K562 (cell line): ENCODE measurements at regions not wholly inside any gene's neighbourhood (a gene's known extent, or its start where the extent isn't known, plus 50 kb on each side); places are given as distances from the start of the nearest gene placed in this dataset.

Source experiments
- EP400 ChIP-seq: fragments of 450-650 bp; IDR thresholded peaks from 2 replicates; pipeline ENCODE4 v1.6.1; 2017; ENCODE audit warnings: antibody characterized with exemption, mild to moderate bottlenecking, moderate library complexity
- HMG20A ChIP-seq: fragments of 450-650 bp; formaldehyde crosslinking; conservative IDR thresholded peaks from 2 replicates; pipeline ENCODE4 v1.4.0; 2020; ENCODE audit warnings: mild to moderate bottlenecking, mixed read lengths
- JUN ChIP-seq, 2 experiments: sonication (generic) in 1 of 2; formaldehyde crosslinking in 1 of 2; IDR thresholded peaks; 2 replicates each; pipeline versions ENCODE4 v1.6.1 to v1.8.0; 2012 to 2022; ENCODE audit warnings: borderline replicate concordance in 2 of 2, mild to moderate bottlenecking in 2 of 2, improper control_type of control experiment in 1 of 2, low read depth in 1 of 2, low read length in 1 of 2, missing genetic modification reagents in 1 of 2
- KHSRP ChIP-seq: fragments of 450-650 bp; IDR thresholded peaks from 2 replicates; pipeline ENCODE4 v1.6.1; 2017
- MECOM ChIP-seq: fragments of 250-450 bp; sonication (Bioruptor Pico); IDR thresholded peaks from 2 replicates; pipeline ENCODE4 v1.8.0; 2022; ENCODE audit warnings: inconsistent platforms
- PCBP2 ChIP-seq: fragments of 200-400 bp; formaldehyde crosslinking; IDR thresholded peaks from 2 replicates; pipeline ENCODE4 v1.6.1; 2018; ENCODE audit warnings: low read length, low read depth, mild to moderate bottlenecking, moderate library complexity; ENCODE audit not compliant: poor library complexity, severe bottlenecking
- SP1 ChIP-seq: sonication (generic); formaldehyde crosslinking; IDR thresholded peaks from 2 replicates; pipeline ENCODE4 v1.8.1; 2022; ENCODE audit warnings: mild to moderate bottlenecking, missing genetic modification reagents
- TEAD4 ChIP-seq, 2 experiments: sonication (generic) in 1 of 2; formaldehyde crosslinking in 1 of 2; IDR thresholded peaks; 2 replicates each; pipeline versions ENCODE4 v1.6.1 to v1.8.0; 2012 to 2022; ENCODE audit warnings: borderline replicate concordance in 1 of 2, inconsistent platforms in 1 of 2, low read length in 1 of 2, mild to moderate bottlenecking in 1 of 2, missing genetic modification reagents in 1 of 2
- ZC3H4 ChIP-seq: sonication (generic); formaldehyde crosslinking; IDR thresholded peaks from 2 replicates; pipeline ENCODE4 v1.9.0; 2021; ENCODE audit warnings: missing genetic modification reagents, borderline replicate concordance
- ZNF121 ChIP-seq: sonication (generic); formaldehyde crosslinking; conservative IDR thresholded peaks from 2 replicates; pipeline ENCODE4 v1.8.0; 2022; ENCODE audit warnings: missing genetic modification reagents
- TF ChIP-seq, protein P1 (sequence below), 3 experiments: IDR thresholded peaks in 2 of 3; conservative IDR thresholded peaks in 1 of 3; 2 replicates each; pipeline ENCODE4 v1.5.1; 2011 to 2012; ENCODE audit warnings: low read length in 3 of 3, mild to moderate bottlenecking in 3 of 3, control low read depth in 2 of 3, improper control_type of control experiment in 1 of 3, inconsistent platforms in 1 of 3, low read depth in 1 of 3, mixed read lengths in 1 of 3, moderate library complexity in 1 of 3; ENCODE audit not compliant: insufficient read depth in 2 of 3
- TF ChIP-seq, protein P2 (sequence below): fragments of 450-650 bp; formaldehyde crosslinking; IDR thresholded peaks from 2 replicates; pipeline ENCODE4 v1.4.0; 2020; ENCODE audit warnings: mild to moderate bottlenecking, moderate library complexity

DNA sequence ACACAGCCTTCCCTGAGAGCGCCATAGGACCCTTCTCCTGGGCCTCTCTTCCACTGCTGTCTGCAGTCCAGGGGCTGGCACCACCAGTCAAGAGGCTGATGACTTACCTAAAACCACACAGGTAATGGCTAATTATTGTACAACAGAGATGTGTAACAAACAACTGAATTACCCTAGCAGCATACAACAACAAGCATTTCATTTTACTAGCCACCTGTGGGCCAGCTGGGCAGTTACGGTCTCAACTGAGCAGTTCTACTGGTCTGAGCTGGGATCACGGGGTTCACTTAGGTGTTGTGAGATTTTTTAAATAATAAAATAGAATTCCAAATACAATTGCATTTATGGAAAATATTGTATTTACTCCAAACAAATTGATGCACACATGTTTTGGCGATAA is 431.9 kb downstream of the TNS3 start:
- TF ChIP-seq, protein P1, sequence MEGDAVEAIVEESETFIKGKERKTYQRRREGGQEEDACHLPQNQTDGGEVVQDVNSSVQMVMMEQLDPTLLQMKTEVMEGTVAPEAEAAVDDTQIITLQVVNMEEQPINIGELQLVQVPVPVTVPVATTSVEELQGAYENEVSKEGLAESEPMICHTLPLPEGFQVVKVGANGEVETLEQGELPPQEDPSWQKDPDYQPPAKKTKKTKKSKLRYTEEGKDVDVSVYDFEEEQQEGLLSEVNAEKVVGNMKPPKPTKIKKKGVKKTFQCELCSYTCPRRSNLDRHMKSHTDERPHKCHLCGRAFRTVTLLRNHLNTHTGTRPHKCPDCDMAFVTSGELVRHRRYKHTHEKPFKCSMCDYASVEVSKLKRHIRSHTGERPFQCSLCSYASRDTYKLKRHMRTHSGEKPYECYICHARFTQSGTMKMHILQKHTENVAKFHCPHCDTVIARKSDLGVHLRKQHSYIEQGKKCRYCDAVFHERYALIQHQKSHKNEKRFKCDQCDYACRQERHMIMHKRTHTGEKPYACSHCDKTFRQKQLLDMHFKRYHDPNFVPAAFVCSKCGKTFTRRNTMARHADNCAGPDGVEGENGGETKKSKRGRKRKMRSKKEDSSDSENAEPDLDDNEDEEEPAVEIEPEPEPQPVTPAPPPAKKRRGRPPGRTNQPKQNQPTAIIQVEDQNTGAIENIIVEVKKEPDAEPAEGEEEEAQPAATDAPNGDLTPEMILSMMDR (IDR thresholded peaks at IDR 0.05 in 2 of 3, conservative IDR thresholded peaks at IDR 0.05 in 1 of 3; ENCODE audit: insufficient read depth in 2 of 3, low read depth in 1 of 3, low read length in 3 of 3) = no peak
- no peak for TF ChIP-seq ZC3H4 (CRISPR knock-in tag)
- no peak for TF ChIP-seq MECOM (CRISPR knock-in tag)
- TF ChIP-seq EP400 = no peak
- TF ChIP-seq KHSRP = no peak
- TF ChIP-seq HMG20A (CRISPR knock-in tag) = no peak
- TF ChIP-seq PCBP2 = no peak
- no peak for TF ChIP-seq ZNF121
- TF ChIP-seq JUN (IDR thresholded peaks at IDR 0.05; ENCODE audit: borderline replicate concordance, low read depth, low read length) = no peak
- TF ChIP-seq JUN (CRISPR knock-in tag; IDR thresholded peaks at IDR 0.05; ENCODE audit: borderline replicate concordance) = no peak
- no peak for TF ChIP-seq SP1 (CRISPR knock-in tag)
- TF ChIP-seq, protein P2, sequence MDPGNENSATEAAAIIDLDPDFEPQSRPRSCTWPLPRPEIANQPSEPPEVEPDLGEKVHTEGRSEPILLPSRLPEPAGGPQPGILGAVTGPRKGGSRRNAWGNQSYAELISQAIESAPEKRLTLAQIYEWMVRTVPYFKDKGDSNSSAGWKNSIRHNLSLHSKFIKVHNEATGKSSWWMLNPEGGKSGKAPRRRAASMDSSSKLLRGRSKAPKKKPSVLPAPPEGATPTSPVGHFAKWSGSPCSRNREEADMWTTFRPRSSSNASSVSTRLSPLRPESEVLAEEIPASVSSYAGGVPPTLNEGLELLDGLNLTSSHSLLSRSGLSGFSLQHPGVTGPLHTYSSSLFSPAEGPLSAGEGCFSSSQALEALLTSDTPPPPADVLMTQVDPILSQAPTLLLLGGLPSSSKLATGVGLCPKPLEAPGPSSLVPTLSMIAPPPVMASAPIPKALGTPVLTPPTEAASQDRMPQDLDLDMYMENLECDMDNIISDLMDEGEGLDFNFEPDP (CRISPR knock-in tag) = no peak
- no peak for TF ChIP-seq TEAD4 (IDR thresholded peaks at IDR 0.05; ENCODE audit: low read length)
- TF ChIP-seq TEAD4 (CRISPR knock-in tag; IDR thresholded peaks at IDR 0.05; ENCODE audit: borderline replicate concordance) = no peak
